ENCODE measurements at regions not wholly inside any gene's neighbourhood (a gene's known extent, or its start where the extent isn't known, plus 50 kb on each side); places are given as distances from the start of the nearest gene placed in this dataset.

- H3K27ac Mint-ChIP-seq (ENCODE audit: unreplicated experiment) = no peak overlapping the region
- no peak overlapping the region for H3K4me3 Mint-ChIP-seq (ENCODE audit: unreplicated experiment)
- no peaks in the 10 kb centered on the region for H3K36me3 Mint-ChIP-seq (ENCODE audit: unreplicated experiment)
- no peaks in the 10 kb centered on the region for H3K9me3 Mint-ChIP-seq (ENCODE audit: unreplicated experiment)
- H3K4me1 Mint-ChIP-seq (ENCODE audit: low read depth, unreplicated experiment) = peaks cover 5% of the 10 kb centered on the region
- H3K27me3 Mint-ChIP-seq (ENCODE audit: unreplicated experiment) = peaks cover 5% of the 10 kb centered on the region
- no peak for DNase-seq
- no peak for TF ChIP-seq CTCF (IDR thresholded peaks at IDR 0.05; ENCODE audit: partially characterized antibody, unreplicated experiment)
Measured at GRCh38 chr15:31464216-31465082, 137.8 kb downstream of the KLF13 start.

- H3K4me1 Mint-ChIP-seq (ENCODE audit: low read depth, unreplicated experiment) = peaks cover 10% of the 10 kb centered on the region
- no peak overlapping the region for H3K27ac Mint-ChIP-seq (ENCODE audit: unreplicated experiment)
- no peak overlapping the region for H3K4me3 Mint-ChIP-seq (ENCODE audit: unreplicated experiment)
Measured at GRCh38 chr15:31465083-31465955, 138.7 kb downstream of the KLF13 start.

GRCh38 chr15:31467361-31467760 is 140.7 kb downstream of the KLF13 start:
- Mint-ChIP-seq H3K9me3 (ENCODE audit: unreplicated experiment) (peaks cover 9% of the 10 kb centered on the region), H3K27me3 (ENCODE audit: unreplicated experiment) (peaks cover 14% of the 10 kb centered on the region), H3K4me3 (ENCODE audit: unreplicated experiment) (no peak overlapping the region), H3K36me3 (ENCODE audit: unreplicated experiment) (no peaks in the 10 kb centered on the region), H3K27ac (ENCODE audit: unreplicated experiment) (no peak overlapping the region), H3K4me1 (ENCODE audit: low read depth, unreplicated experiment) (peaks cover 28% of the 10 kb centered on the region)
- no peak for TF ChIP-seq CTCF (IDR thresholded peaks at IDR 0.05; ENCODE audit: partially characterized antibody, unreplicated experiment)
- DNase-seq = no peak

More at GRCh38 chr15:31465083-31465955, 138.7 kb downstream of the KLF13 start:
- peaks cover 5% of the 10 kb centered on the region for H3K27me3 Mint-ChIP-seq (ENCODE audit: unreplicated experiment)
- TF ChIP-seq CTCF (IDR thresholded peaks at IDR 0.05; ENCODE audit: partially characterized antibody, unreplicated experiment) = no peak
- DNase-seq = no peak
- H3K36me3 Mint-ChIP-seq (ENCODE audit: unreplicated experiment) = no peaks in the 10 kb centered on the region
- no peaks in the 10 kb centered on the region for H3K9me3 Mint-ChIP-seq (ENCODE audit: unreplicated experiment)

- Mint-ChIP-seq H3K4me1 (ENCODE audit: low read depth, unreplicated experiment) (peaks cover 46% of the 10 kb centered on the region), H3K4me3 (ENCODE audit: unreplicated experiment) (no peak overlapping the region), H3K36me3 (ENCODE audit: unreplicated experiment) (no peaks in the 10 kb centered on the region), H3K27me3 (ENCODE audit: unreplicated experiment) (peaks cover 14% of the 10 kb centered on the region), H3K9me3 (ENCODE audit: unreplicated experiment) (peaks cover 12% of the 10 kb centered on the region), H3K27ac (ENCODE audit: unreplicated experiment) (no peak overlapping the region)
- no peak for DNase-seq
- no peak for TF ChIP-seq CTCF (IDR thresholded peaks at IDR 0.05; ENCODE audit: partially characterized antibody, unreplicated experiment)
Measured at GRCh38 chr15:31468911-31469785, 142.5 kb downstream of the KLF13 start.
